HEK293 (cell line): ENCODE measurements at regions not wholly inside any gene's neighbourhood (a gene's known extent, or its start where the extent isn't known, plus 50 kb on each side); places are given as distances from the start of the nearest gene placed in this dataset.

Experiments used
- CTCF ChIA-PET: fragments of 350-600 bp; formaldehyde crosslinking; extraction: SDS; loops from one replicate; lab custom pipeline; 2021; ENCODE audit warnings: antibody characterized with exemption; lab: Yijun Ruan, JAX
- POLR2A ChIA-PET: fragments of 300-600 bp; formaldehyde crosslinking; extraction: SDS; loops from one replicate; lab custom pipeline; 2020; ENCODE audit warnings: antibody characterized with exemption, inconsistent platforms; lab: Yijun Ruan, JAX
- H3K27ac ChIP-seq: fragments of 200-500 bp; sonication (Bioruptor generic); 2 replicates; pipeline ENCODE4 v1.5.1; 2014; ENCODE audit warnings: low read depth, low read length, control low read depth, inconsistent platforms; ENCODE audit errors: extremely low read depth
- H3K36me3 ChIP-seq, 2 experiments: fragments of 200-500 bp in 1 of 2; sonication (Bioruptor generic) in 1 of 2; 1 replicate in 1 of 2; 2 replicates in 1 of 2; pipeline ENCODE4 v1.5.1; 2014 to 2017; ENCODE audit warnings: inconsistent platforms in 2 of 2, low read length in 2 of 2; ENCODE audit not compliant: control insufficient read depth in 2 of 2, insufficient read depth in 1 of 2
- H3K4me1 ChIP-seq: fragments of 200-500 bp; sonication (Bioruptor generic); 2 replicates; pipeline ENCODE4 v1.5.1; 2014; ENCODE audit warnings: mild to moderate bottlenecking, low read length, inconsistent platforms; ENCODE audit not compliant: control insufficient read depth, insufficient read depth
- H3K4me3 ChIP-seq: 2 replicates; pipeline ENCODE4 v1.5.1; 2011; ENCODE audit warnings: low read depth, mild to moderate bottlenecking, control low read depth, low read length, moderate library complexity
- H3K9me3 ChIP-seq: fragments of 200-500 bp; sonication (Bioruptor generic); 2 replicates; pipeline ENCODE4 v1.5.1; 2014; ENCODE audit warnings: low read depth, low read length, inconsistent platforms; ENCODE audit not compliant: control insufficient read depth, insufficient read depth
- BCL6B ChIP-seq: fragments of 450-650 bp; formaldehyde crosslinking; IDR thresholded peaks from 2 replicates; pipeline ENCODE4 v1.5.1; 2017; ENCODE audit warnings: missing biosample characterization, missing genetic modification characterization
- GFI1B ChIP-seq: fragments of 450-650 bp; formaldehyde crosslinking; IDR thresholded peaks from 2 replicates; pipeline ENCODE4 v1.5.1; 2016; ENCODE audit warnings: missing biosample characterization, missing genetic modification characterization
- SETDB1 ChIP-seq: IDR thresholded peaks from one replicate; pipeline ENCODE4 v1.6.1; 2017; ENCODE audit warnings: mild to moderate bottlenecking, low read length, moderate library complexity, mixed read lengths; ENCODE audit not compliant: insufficient read length
- ZEB2 ChIP-seq: fragments of 450-650 bp; formaldehyde crosslinking; IDR thresholded peaks from 2 replicates; pipeline ENCODE4 v1.5.1; 2016; ENCODE audit warnings: missing biosample characterization, missing genetic modification characterization
- ZFP41 ChIP-seq: fragments of 450-650 bp; formaldehyde crosslinking; IDR thresholded peaks from 2 replicates; pipeline ENCODE4 v1.5.1; 2016; ENCODE audit warnings: missing biosample characterization, missing genetic modification characterization, borderline replicate concordance
- ZNF157 ChIP-seq: fragments of 450-650 bp; formaldehyde crosslinking; IDR thresholded peaks from 2 replicates; pipeline ENCODE4 v1.5.1; 2016; ENCODE audit warnings: missing biosample characterization, missing genetic modification characterization
- ZNF169 ChIP-seq: fragments of 450-650 bp; formaldehyde crosslinking; IDR thresholded peaks from 2 replicates; pipeline ENCODE4 v1.5.1; 2016; ENCODE audit warnings: missing biosample characterization, missing genetic modification characterization
- ZNF19 ChIP-seq: fragments of 450-650 bp; formaldehyde crosslinking; IDR thresholded peaks from 2 replicates; pipeline ENCODE4; 2016; ENCODE audit warnings: missing biosample characterization, missing genetic modification characterization, low read depth
- ZNF324 ChIP-seq: fragments of 450-650 bp; formaldehyde crosslinking; IDR thresholded peaks from 2 replicates; pipeline ENCODE4 v1.5.1; 2016; ENCODE audit warnings: missing biosample characterization, missing genetic modification characterization
- ZNF37A ChIP-seq: fragments of 450-650 bp; IDR thresholded peaks from 2 replicates; pipeline ENCODE4 v1.5.1; 2018; ENCODE audit warnings: missing biosample characterization, missing genetic modification characterization
- ZNF394 ChIP-seq: fragments of 450-650 bp; formaldehyde crosslinking; IDR thresholded peaks from 2 replicates; pipeline ENCODE4 v1.5.1; 2016; ENCODE audit warnings: missing biosample characterization, missing genetic modification characterization, mild to moderate bottlenecking, moderate library complexity, borderline replicate concordance
- ZNF530 ChIP-seq: fragments of 450-650 bp; formaldehyde crosslinking; IDR thresholded peaks from 2 replicates; pipeline ENCODE4 v1.5.1; 2016; ENCODE audit warnings: low read depth, missing biosample characterization, missing genetic modification characterization
- ZNF549 ChIP-seq: fragments of 450-650 bp; IDR thresholded peaks from 2 replicates; pipeline ENCODE4 v1.5.1; 2018; ENCODE audit warnings: missing biosample characterization, missing genetic modification characterization, mild to moderate bottlenecking, inconsistent platforms, moderate library complexity
- ZNF626 ChIP-seq: fragments of 450-650 bp; sonication (Bioruptor Pico); formaldehyde crosslinking; IDR thresholded peaks from 2 replicates; pipeline ENCODE4 v1.5.1; 2018; ENCODE audit warnings: missing biosample characterization, missing genetic modification characterization, inconsistent platforms
- ZNF629 ChIP-seq: fragments of 450-650 bp; formaldehyde crosslinking; IDR thresholded peaks from 2 replicates; pipeline ENCODE4 v1.5.1; 2017; ENCODE audit warnings: missing biosample characterization, missing genetic modification characterization
- ZNF664 ChIP-seq: fragments of 450-650 bp; formaldehyde crosslinking; IDR thresholded peaks from 2 replicates; pipeline ENCODE4 v1.5.1; 2016; ENCODE audit warnings: missing biosample characterization, missing genetic modification characterization
- ZNF707 ChIP-seq: fragments of 450-650 bp; formaldehyde crosslinking; IDR thresholded peaks from 2 replicates; pipeline ENCODE4 v1.5.1; 2016; ENCODE audit warnings: missing biosample characterization, missing genetic modification characterization
- ZNF768 ChIP-seq: fragments of 450-650 bp; formaldehyde crosslinking; IDR thresholded peaks from 2 replicates; pipeline ENCODE4 v1.5.1; 2018; ENCODE audit warnings: missing biosample characterization, mild to moderate bottlenecking, missing genetic modification characterization
- ZNF785 ChIP-seq: fragments of 450-650 bp; formaldehyde crosslinking; IDR thresholded peaks from 2 replicates; pipeline ENCODE4 v1.5.1; 2016; ENCODE audit warnings: missing biosample characterization, missing genetic modification characterization
- ZSCAN16 ChIP-seq: fragments of 450-650 bp; formaldehyde crosslinking; IDR thresholded peaks from 2 replicates; pipeline ENCODE4 v1.5.1; 2016; ENCODE audit warnings: missing biosample characterization, missing genetic modification characterization
- TF ChIP-seq, protein P1 (sequence below): fragments of 450-650 bp; formaldehyde crosslinking; IDR thresholded peaks from 2 replicates; pipeline ENCODE4 v1.5.1; 2016; ENCODE audit warnings: missing biosample characterization, missing genetic modification characterization
- TF ChIP-seq, protein P2 (sequence below): fragments of 450-650 bp; formaldehyde crosslinking; IDR thresholded peaks from 2 replicates; pipeline ENCODE4 v1.5.1; 2016; ENCODE audit warnings: missing biosample characterization, missing genetic modification characterization
- TF ChIP-seq, protein P3 (sequence below): fragments of 450-650 bp; formaldehyde crosslinking; IDR thresholded peaks from 2 replicates; pipeline ENCODE4 v1.5.1; 2016; ENCODE audit warnings: missing biosample characterization, missing genetic modification characterization, borderline replicate concordance

- POLR2A ChIA-PET = no interaction called here
- no peaks in the 10 kb centered on the region for H3K4me1 ChIP-seq
- TF ChIP-seq ZNF626 (tag by site-specific recombination) = no peak
These were observed 81.4 kb upstream of the COL5A1 start for GRCh38 chr9:134560206-134560605.

DNA sequence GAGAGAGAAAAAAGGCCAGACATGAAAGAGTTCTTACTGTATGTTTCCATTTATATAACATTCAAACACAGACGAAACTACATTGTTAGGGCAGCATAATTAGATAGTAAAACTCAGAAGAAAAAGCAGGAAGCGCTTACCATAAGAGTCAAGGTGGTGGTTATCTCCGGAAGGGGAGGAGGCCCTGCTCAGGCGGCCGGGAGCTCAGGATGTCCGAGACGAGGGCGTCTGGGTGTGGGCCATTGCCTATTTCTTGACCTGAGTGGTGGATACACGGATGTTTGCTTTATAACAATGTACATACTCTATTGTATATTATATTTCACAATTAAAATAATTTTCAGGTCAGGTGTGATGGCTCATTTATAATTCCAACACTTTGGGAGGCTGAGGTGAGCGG is 80.9 kb upstream of the COL5A1 start:
- Histone ChIP-seq H3K4me3 (no peak overlapping the region), H3K9me3 (no peaks in the 10 kb centered on the region), H3K36me3 (no peaks in the 10 kb centered on the region), H3K27ac (no peak overlapping the region), H3K4me1 (no peaks in the 10 kb centered on the region)
- POLR2A ChIA-PET = no interaction called here
- TF ChIP-seq BCL6B (tag by site-specific recombination) (no peak), ZNF549 (tag by site-specific recombination) (no peak), ZNF169 (no peak), ZEB2 (tag by site-specific recombination) (no peak), ZNF324 (no peak), SETDB1 (no peak), ZNF768 (tag by site-specific recombination) (no peak), ZFP41 (tag by site-specific recombination) (no peak), ZNF19 (tag by site-specific recombination) (no peak)
- TF ChIP-seq, protein P1, sequence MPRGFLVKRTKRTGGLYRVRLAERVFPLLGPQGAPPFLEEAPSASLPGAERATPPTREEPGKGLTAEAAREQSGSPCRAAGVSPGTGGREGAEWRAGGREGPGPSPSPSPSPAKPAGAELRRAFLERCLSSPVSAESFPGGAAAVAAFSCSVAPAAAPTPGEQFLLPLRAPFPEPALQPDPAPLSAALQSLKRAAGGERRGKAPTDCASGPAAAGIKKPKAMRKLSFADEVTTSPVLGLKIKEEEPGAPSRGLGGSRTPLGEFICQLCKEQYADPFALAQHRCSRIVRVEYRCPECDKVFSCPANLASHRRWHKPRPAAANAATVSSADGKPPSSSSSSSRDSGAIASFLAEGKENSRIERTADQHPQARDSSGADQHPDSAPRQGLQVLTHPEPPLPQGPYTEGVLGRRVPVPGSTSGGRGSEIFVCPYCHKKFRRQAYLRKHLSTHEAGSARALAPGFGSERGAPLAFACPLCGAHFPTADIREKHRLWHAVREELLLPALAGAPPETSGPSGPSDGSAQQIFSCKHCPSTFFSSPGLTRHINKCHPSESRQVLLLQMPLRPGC (tag by site-specific recombination) = no peak
- CTCF ChIA-PET = no interaction called here

More at GRCh38 chr9:134560206-134560605, 81.4 kb upstream of the COL5A1 start:
- Histone ChIP-seq H3K4me3 (no peak overlapping the region), H3K9me3 (no peaks in the 10 kb centered on the region), H3K36me3 (no peaks in the 10 kb centered on the region), H3K27ac (no peak overlapping the region)
- CTCF ChIA-PET = no interaction called here

GRCh38 chr9:134561427-134562145 is 80.0 kb upstream of the COL5A1 start:
- POLR2A ChIA-PET = no interaction called here
- Histone ChIP-seq H3K9me3 (no peaks in the 10 kb centered on the region), H3K4me3 (no peak overlapping the region), H3K36me3 (no peaks in the 10 kb centered on the region), H3K4me1 (no peaks in the 10 kb centered on the region), H3K27ac (no peak overlapping the region)
- CTCF ChIA-PET = interaction anchor here (0.7 to 1.1 kb wide), 2 partner anchors 17 to 112 kb away, joined by 3 read pairs; no protein-coding TSS in a partner anchor
- no peak for TF ChIP-seq ZNF530 (tag by site-specific recombination)
- TF ChIP-seq, protein P2, sequence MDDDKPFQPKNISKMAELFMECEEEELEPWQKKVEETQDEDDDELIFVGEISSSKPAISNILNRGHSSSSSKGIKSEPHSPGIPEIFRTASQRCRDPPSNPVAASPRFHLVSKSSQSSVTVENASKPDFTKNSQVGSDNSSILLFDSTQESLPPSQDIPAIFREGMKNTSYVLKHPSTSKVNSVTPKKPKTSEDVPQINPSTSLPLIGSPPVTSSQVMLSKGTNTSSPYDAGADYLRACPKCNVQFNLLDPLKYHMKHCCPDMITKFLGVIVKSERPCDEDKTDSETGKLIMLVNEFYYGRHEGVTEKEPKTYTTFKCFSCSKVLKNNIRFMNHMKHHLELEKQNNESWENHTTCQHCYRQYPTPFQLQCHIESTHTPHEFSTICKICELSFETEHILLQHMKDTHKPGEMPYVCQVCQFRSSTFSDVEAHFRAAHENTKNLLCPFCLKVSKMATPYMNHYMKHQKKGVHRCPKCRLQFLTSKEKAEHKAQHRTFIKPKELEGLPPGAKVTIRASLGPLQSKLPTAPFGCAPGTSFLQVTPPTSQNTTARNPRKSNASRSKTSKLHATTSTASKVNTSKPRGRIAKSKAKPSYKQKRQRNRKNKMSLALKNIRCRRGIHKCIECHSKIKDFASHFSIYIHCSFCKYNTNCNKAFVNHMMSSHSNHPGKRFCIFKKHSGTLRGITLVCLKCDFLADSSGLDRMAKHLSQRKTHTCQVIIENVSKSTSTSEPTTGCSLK (tag by site-specific recombination) = no peak
- no peak for TF ChIP-seq ZSCAN16 (tag by site-specific recombination)
- TF ChIP-seq ZNF664 (tag by site-specific recombination) = no peak
- TF ChIP-seq, protein P3, sequence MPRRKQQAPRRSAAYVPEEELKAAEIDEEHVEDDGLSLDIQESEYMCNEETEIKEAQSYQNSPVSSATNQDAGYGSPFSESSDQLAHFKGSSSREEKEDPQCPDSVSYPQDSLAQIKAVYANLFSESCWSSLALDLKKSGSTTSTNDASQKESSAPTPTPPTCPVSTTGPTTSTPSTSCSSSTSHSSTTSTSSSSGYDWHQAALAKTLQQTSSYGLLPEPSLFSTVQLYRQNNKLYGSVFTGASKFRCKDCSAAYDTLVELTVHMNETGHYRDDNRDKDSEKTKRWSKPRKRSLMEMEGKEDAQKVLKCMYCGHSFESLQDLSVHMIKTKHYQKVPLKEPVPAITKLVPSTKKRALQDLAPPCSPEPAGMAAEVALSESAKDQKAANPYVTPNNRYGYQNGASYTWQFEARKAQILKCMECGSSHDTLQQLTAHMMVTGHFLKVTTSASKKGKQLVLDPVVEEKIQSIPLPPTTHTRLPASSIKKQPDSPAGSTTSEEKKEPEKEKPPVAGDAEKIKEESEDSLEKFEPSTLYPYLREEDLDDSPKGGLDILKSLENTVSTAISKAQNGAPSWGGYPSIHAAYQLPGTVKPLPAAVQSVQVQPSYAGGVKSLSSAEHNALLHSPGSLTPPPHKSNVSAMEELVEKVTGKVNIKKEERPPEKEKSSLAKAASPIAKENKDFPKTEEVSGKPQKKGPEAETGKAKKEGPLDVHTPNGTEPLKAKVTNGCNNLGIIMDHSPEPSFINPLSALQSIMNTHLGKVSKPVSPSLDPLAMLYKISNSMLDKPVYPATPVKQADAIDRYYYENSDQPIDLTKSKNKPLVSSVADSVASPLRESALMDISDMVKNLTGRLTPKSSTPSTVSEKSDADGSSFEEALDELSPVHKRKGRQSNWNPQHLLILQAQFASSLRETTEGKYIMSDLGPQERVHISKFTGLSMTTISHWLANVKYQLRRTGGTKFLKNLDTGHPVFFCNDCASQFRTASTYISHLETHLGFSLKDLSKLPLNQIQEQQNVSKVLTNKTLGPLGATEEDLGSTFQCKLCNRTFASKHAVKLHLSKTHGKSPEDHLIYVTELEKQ = no peak
- TF ChIP-seq ZNF157 (tag by site-specific recombination) = no peak
- no peak for TF ChIP-seq ZNF707 (tag by site-specific recombination)
- TF ChIP-seq ZNF37A (tag by site-specific recombination) = no peak
- no peak for TF ChIP-seq GFI1B (tag by site-specific recombination)
- TF ChIP-seq ZNF785 = no peak
- TF ChIP-seq ZNF629 (tag by site-specific recombination) = no peak
- no peak for TF ChIP-seq ZNF394
